Activated naive CD8-positive, alpha-beta T cell treated with anti-CD3 and anti-CD28 coated beads, Interleukin-2, amount 10 ng/mL, durations not matched to agents 7 days and 5 days (primary cell): ENCODE measurements at regions not wholly inside any gene's neighbourhood (a gene's known extent, or its start where the extent isn't known, plus 50 kb on each side); places are given as distances from the start of the nearest gene placed in this dataset.

Experiments
- ATAC-seq: fragments of 150-1000 bp; cut with Tn5 transposase; one replicate; pipeline ENCODE4 v1.10.0; 2021; ENCODE audit warnings: low read depth, moderate library complexity
- POLR2A ChIA-PET: fragments of 350-600 bp; sonication (Branson Sonifier 250); formaldehyde crosslinking; loops from one replicate; lab custom pipeline; 2021; ENCODE audit warnings: antibody characterized with exemption; lab: Charles Lee
- DNase-seq: peaks from one replicate; pipeline ENCODE4 v3.0.0; 2021
- H3K27ac Mint-ChIP-seq: one replicate; pipeline ENCODE4 v1.8.0; 2022; ENCODE audit warnings: mild to moderate bottlenecking, mixed read lengths
- H3K27me3 Mint-ChIP-seq: one replicate; pipeline ENCODE4 v1.8.0; 2022; ENCODE audit warnings: mild to moderate bottlenecking, moderate library complexity, mixed read lengths
- H3K36me3 Mint-ChIP-seq: one replicate; pipeline ENCODE4 v1.8.0; 2021; ENCODE audit warnings: mild to moderate bottlenecking, mixed read lengths
- H3K4me1 Mint-ChIP-seq: one replicate; pipeline ENCODE4 v1.8.0; 2021; ENCODE audit warnings: mixed read lengths
- H3K4me3 Mint-ChIP-seq: one replicate; pipeline ENCODE4 v1.8.0; 2022; ENCODE audit warnings: mild to moderate bottlenecking, moderate library complexity, mixed read lengths
- H3K9me3 Mint-ChIP-seq: one replicate; pipeline ENCODE4 v1.8.0; 2021; ENCODE audit warnings: mixed read lengths

GRCh38 chr9:29285818-29286217, 1712.5 kb upstream of the C9orf72 start:
- ATAC-seq (no peak), DNase-seq (no peak)
- Mint-ChIP-seq H3K4me3 (no peak overlapping the region), H3K27ac (no peak overlapping the region), H3K4me1 (no peaks in the 10 kb centered on the region), H3K27me3 (no peaks in the 10 kb centered on the region), H3K36me3 (no peaks in the 10 kb centered on the region), H3K9me3 (no peaks in the 10 kb centered on the region)
- POLR2A ChIA-PET = no interaction called here

GRCh38 chr9:29289365-29289764, 1716.1 kb upstream of the C9orf72 start:
- Mint-ChIP-seq H3K9me3 (no peaks in the 10 kb centered on the region), H3K27ac (no peak overlapping the region), H3K27me3 (no peaks in the 10 kb centered on the region), H3K4me3 (no peak overlapping the region), H3K4me1 (no peaks in the 10 kb centered on the region), H3K36me3 (no peaks in the 10 kb centered on the region)
- no peak for ATAC-seq
- DNase-seq = no peak
- POLR2A ChIA-PET = no interaction called here

GRCh38 chr9:29290516-29290915, 1717.2 kb upstream of the C9orf72 start:
- H3K27ac Mint-ChIP-seq = no peak overlapping the region

DNA sequence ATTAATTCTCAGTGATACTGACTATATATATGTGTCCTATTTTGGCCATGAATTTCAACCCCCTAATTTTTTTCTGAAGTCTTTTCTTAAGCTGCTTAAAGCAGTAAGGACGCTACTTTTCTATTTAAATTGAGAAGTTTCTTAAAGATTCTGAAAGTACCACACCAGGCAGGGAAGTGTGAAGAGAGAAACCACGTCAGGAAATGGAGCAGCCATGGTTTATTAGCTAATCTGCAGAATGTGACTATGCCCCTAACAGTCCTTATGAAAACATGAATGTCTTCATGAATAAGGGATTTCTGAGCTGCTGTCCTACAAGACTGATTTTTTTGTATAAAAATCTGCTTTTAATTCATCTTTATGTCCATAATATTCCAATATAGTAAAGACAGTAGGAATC, 1724.3 kb upstream of the C9orf72 start:
- POLR2A ChIA-PET = no interaction called here
- H3K4me1 Mint-ChIP-seq = no peaks in the 10 kb centered on the region
- DNase-seq (no peak), ATAC-seq (no peak)
- no peaks in the 10 kb centered on the region for H3K36me3 Mint-ChIP-seq
- no peak overlapping the region for H3K4me3 Mint-ChIP-seq
- no peak overlapping the region for H3K27ac Mint-ChIP-seq
- no peaks in the 10 kb centered on the region for H3K9me3 Mint-ChIP-seq
- H3K27me3 Mint-ChIP-seq = no peaks in the 10 kb centered on the region

More at GRCh38 chr9:29290516-29290915, 1717.2 kb upstream of the C9orf72 start:
- Mint-ChIP-seq H3K4me3 (no peak overlapping the region), H3K4me1 (no peaks in the 10 kb centered on the region), H3K27me3 (no peaks in the 10 kb centered on the region), H3K9me3 (no peaks in the 10 kb centered on the region), H3K36me3 (no peaks in the 10 kb centered on the region)
- ATAC-seq (no peak), DNase-seq (no peak)
- POLR2A ChIA-PET = no interaction called here

DNA sequence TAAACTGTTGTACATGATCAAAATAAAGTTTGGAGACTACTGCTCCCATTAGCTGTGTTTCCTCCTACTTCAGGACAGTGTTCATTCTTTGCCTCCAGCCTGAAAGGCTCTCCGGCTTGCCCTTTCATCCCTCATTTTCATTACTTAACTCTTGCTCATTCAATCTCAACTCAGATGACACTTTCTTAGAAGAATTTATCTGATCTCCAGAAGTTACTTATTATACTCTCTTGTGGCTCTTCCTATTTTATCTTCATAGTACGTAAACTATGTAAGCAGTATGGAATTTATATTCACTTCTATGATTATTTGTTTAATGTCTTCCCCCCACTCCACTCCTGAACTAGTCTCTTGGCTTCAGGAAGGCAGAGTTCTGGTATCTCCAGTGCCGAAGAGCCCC, 1737.9 kb upstream of the C9orf72 start:
- H3K36me3 Mint-ChIP-seq = no peaks in the 10 kb centered on the region
- no peaks in the 10 kb centered on the region for H3K9me3 Mint-ChIP-seq
- no peak overlapping the region for H3K4me3 Mint-ChIP-seq
- POLR2A ChIA-PET = no interaction called here
- no peaks in the 10 kb centered on the region for H3K27me3 Mint-ChIP-seq
- ATAC-seq (no peak), DNase-seq (no peak)
- H3K4me1 Mint-ChIP-seq = no peaks in the 10 kb centered on the region
- no peak overlapping the region for H3K27ac Mint-ChIP-seq

DNA sequence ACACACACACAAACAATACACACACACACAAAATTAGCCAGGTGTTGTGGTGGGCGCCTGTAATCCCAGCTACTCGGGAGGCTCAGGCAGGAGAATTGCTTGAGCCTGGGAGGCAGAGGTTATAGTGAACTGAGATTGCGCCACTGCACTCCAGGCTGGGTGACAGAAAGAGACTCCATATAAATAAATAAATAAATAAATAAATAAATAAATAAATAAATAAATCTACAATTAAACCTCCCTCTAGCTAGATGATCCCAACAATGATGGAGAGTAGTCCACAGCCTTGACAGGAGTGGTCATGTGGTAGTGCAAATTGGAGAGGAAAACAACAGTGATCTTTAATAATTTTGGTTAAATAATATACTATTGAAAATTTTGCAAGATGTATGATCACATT, 1739.0 kb upstream of the C9orf72 start:
- ATAC-seq = no peak
- no peak for DNase-seq
- no peak overlapping the region for H3K27ac Mint-ChIP-seq
- H3K4me1 Mint-ChIP-seq = no peaks in the 10 kb centered on the region
- POLR2A ChIA-PET = no interaction called here
- H3K36me3 Mint-ChIP-seq = no peaks in the 10 kb centered on the region
- no peak overlapping the region for H3K4me3 Mint-ChIP-seq
- no peaks in the 10 kb centered on the region for H3K27me3 Mint-ChIP-seq
- H3K9me3 Mint-ChIP-seq = no peaks in the 10 kb centered on the region

- H3K27me3 Mint-ChIP-seq = no peaks in the 10 kb centered on the region
- peaks cover 3% of the 10 kb centered on the region for H3K9me3 Mint-ChIP-seq
- ATAC-seq (no peak), DNase-seq (no peak)
- POLR2A ChIA-PET = no interaction called here
- H3K4me3 Mint-ChIP-seq = no peak overlapping the region
- no peaks in the 10 kb centered on the region for H3K4me1 Mint-ChIP-seq
- H3K27ac Mint-ChIP-seq = no peak overlapping the region
- no peaks in the 10 kb centered on the region for H3K36me3 Mint-ChIP-seq
These were observed 1746.6 kb upstream of the C9orf72 start for GRCh38 chr9:29319736-29320513.

DNA sequence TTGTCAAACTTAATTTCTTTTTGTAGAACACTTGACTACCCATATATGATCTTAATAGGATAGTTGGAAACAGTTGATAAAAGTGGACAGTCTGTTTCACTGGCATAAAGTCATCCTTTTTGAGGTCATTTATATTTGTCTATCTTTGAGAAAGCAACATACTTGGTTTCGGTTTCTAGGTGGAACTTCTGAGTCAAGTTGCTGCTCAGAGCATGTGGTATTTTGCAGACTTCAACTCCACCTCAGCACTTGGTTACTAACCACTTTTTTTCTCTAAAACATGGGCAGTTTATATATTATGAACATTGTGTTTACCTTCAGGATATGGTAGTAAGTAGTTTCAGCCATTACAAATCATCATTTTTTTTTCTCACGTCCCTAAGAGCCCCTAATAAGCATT, 1749.0 kb upstream of the C9orf72 start:
- H3K27ac Mint-ChIP-seq = no peak overlapping the region
- H3K9me3 Mint-ChIP-seq = peaks cover 3% of the 10 kb centered on the region
- DNase-seq (no peak), ATAC-seq (no peak)
- no peaks in the 10 kb centered on the region for H3K27me3 Mint-ChIP-seq
- no peak overlapping the region for H3K4me3 Mint-ChIP-seq
- H3K36me3 Mint-ChIP-seq = no peaks in the 10 kb centered on the region
- H3K4me1 Mint-ChIP-seq = no peaks in the 10 kb centered on the region
- POLR2A ChIA-PET = no interaction called here

GRCh38 chr9:29325894-29326293, 1752.6 kb upstream of the C9orf72 start:
- Mint-ChIP-seq H3K4me3 (no peak overlapping the region), H3K36me3 (no peaks in the 10 kb centered on the region), H3K27me3 (no peaks in the 10 kb centered on the region), H3K4me1 (no peaks in the 10 kb centered on the region), H3K9me3 (peaks cover 4% of the 10 kb centered on the region), H3K27ac (no peak overlapping the region)
- POLR2A ChIA-PET = no interaction called here
- ATAC-seq = no peak
- DNase-seq = no peak

- POLR2A ChIA-PET = no interaction called here
- Mint-ChIP-seq H3K27me3 (no peaks in the 10 kb centered on the region), H3K4me3 (no peak overlapping the region), H3K9me3 (peaks cover 2% of the 10 kb centered on the region), H3K36me3 (no peaks in the 10 kb centered on the region), H3K27ac (no peak overlapping the region), H3K4me1 (no peaks in the 10 kb centered on the region)
- DNase-seq = no peak
- ATAC-seq = no peak
These were observed 1759.5 kb upstream of the C9orf72 start for GRCh38 chr9:29332789-29333188.

DNA sequence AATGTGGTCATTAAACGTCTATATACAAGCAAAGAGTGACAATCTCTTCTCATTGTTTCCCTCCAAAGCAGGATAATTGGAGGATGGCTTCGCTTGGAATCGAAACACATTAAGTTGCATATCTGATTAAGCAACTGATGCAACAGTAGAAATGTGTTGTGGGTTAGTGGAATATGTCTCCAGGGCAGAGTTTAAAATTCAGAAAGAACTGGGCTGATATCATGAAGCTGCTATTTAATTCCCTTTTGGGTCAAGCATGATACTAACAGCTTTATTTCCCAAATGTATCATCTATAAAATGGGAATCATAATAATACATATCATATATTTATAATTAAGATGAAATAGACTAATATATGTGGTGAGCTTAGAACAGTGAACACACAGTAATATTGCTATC, 1763.0 kb upstream of the C9orf72 start:
- Mint-ChIP-seq H3K27ac (no peak overlapping the region), H3K4me3 (no peak overlapping the region), H3K9me3 (no peaks in the 10 kb centered on the region), H3K4me1 (no peaks in the 10 kb centered on the region), H3K27me3 (no peaks in the 10 kb centered on the region), H3K36me3 (no peaks in the 10 kb centered on the region)
- DNase-seq (no peak), ATAC-seq (no peak)
- POLR2A ChIA-PET = no interaction called here

DNA sequence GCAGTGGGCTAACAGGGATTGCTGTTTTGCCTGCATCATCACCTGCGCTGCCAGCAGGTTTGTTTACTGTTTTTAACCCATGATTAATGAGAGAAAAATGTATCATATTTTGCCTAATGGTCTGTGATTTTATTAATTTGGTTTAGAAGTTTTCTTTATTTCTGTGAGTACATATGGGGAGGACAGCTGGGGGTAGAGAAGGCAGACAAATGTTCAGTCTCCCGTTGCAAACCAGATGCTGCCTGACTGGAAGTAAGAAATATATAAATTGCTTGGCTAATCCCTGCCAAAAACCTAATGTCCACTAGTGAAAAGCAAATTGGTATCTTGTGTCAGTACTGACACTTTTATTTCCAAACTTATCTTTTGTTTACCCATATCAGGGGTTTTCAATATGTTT, 1766.1 kb upstream of the C9orf72 start:
- no peak for DNase-seq
- Mint-ChIP-seq H3K9me3 (no peaks in the 10 kb centered on the region), H3K4me3 (no peak overlapping the region), H3K36me3 (no peaks in the 10 kb centered on the region), H3K4me1 (no peaks in the 10 kb centered on the region), H3K27ac (no peak overlapping the region), H3K27me3 (no peaks in the 10 kb centered on the region)
- POLR2A ChIA-PET = no interaction called here
- no peak for ATAC-seq

GRCh38 chr9:29348999-29349398, 1775.7 kb upstream of the C9orf72 start:
- Mint-ChIP-seq H3K4me3 (no peak overlapping the region), H3K27ac (no peak overlapping the region), H3K36me3 (no peaks in the 10 kb centered on the region), H3K4me1 (no peaks in the 10 kb centered on the region), H3K9me3 (peaks cover 6% of the 10 kb centered on the region), H3K27me3 (no peaks in the 10 kb centered on the region)
- no peak for ATAC-seq
- DNase-seq = no peak
- POLR2A ChIA-PET = no interaction called here

- Mint-ChIP-seq H3K36me3 (no peaks in the 10 kb centered on the region), H3K27me3 (no peaks in the 10 kb centered on the region), H3K4me1 (no peaks in the 10 kb centered on the region), H3K9me3 (peaks cover 2% of the 10 kb centered on the region), H3K27ac (no peak overlapping the region), H3K4me3 (no peak overlapping the region)
- ATAC-seq = no peak
- DNase-seq = no peak
- POLR2A ChIA-PET = no interaction called here
These were observed 1816.1 kb upstream of the C9orf72 start for GRCh38 chr9:29389421-29389820.
